ENCODE measurements at regions not wholly inside any gene's neighbourhood (a gene's known extent, or its start where the extent isn't known, plus 50 kb on each side); places are given as distances from the start of the nearest gene placed in this dataset.
"Not testable (repeated sequence)": the region's sequence is repeated elsewhere in the genome, so short reads cannot be mapped to it uniquely, and the experiment has no call there.

DNA sequence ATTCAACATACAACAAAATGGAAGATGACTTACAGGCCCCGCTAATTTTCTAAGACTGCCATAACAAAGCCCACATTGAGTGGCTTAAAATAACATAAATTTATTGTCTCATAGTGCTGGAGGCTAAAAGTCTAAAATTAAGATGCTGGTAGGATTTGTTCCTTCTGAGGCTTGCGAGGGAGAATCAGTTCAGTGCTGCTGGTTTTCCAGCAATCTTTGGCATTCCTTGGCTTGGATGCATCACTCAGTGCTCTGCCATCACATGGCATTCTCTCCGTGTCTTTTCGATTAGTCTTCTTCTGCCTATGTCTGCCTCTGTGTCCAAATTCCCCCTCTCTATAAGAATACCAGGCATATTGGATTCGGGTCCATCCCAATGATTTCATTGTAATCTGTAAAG lies 959.3 kb upstream of the TMEFF2 start:
- DNase-seq (ENCODE audit: low read depth) = no peak

- no peak for DNase-seq (ENCODE audit: low read depth)
Measured at GRCh38 chr2:193153576-193153975, 958.8 kb upstream of the TMEFF2 start.

GRCh38 chr2:193142467-193142866 lies 947.7 kb upstream of the TMEFF2 start:
- DNase-seq (ENCODE audit: low read depth) = not testable (repeated sequence)

DNA sequence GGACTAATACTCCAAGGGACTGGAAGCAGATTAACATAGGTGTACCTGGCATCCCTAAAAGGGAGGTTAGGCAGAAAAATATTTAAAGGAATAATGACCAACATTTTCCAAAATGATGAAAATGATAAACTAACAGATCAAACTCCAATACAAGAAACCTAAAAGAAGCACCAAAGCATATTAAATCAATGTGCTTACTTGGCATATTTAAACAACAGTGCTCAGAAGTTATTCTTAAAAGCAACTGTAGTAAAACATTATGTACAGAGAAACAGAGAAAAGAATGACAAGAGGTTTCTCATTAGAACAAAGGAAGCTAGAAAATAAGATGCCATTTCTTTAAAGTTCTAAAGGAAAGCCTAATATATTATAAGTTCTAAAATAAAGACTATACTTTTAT lies 947.3 kb upstream of the TMEFF2 start:
- no peak for DNase-seq (ENCODE audit: low read depth)

DNA sequence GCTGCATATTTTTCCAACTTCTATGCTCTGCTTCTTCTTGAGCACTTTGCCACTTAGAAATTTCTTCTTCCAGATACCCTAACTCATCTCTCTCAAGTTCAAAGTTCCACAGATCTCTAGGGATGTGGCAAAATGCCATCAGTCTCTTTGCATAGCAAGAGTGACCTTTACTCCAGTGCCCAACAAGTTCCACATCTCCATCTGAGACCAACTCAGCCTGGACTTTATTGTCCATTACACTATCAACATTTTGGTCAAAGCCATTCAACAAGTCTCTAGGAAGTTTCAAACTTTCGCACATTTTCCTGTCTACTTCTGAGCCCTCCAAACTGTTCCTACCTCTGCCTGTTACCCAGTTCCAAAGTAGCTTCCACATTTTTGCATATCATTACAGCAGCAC lies 946.2 kb upstream of the TMEFF2 start:
- not testable (repeated sequence) for DNase-seq (ENCODE audit: low read depth)

GRCh38 chr2:193124815-193125214 lies 930.1 kb upstream of the TMEFF2 start:
- DNase-seq (ENCODE audit: low read depth) = no peak

DNA sequence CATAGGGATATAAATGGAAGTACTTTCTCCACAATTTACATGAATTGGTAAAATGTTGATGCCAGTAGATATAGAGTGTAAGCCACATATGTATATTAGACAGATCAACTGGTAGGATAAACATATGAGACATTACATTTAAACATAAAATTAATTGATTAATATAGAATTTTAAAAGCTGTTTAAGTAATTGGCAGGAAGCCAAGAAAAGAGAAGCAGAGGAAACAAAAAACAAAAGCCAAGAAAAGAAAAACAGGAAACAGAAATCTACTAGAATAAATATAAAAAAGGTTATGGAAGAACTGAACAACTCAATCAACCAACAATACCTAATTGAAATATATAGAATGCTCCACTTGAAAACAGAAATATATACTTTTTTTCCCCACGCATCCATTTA lies 920.1 kb upstream of the TMEFF2 start:
- DNase-seq (ENCODE audit: low read depth) = no peak

GRCh38 chr2:193112986-193113385 lies 918.3 kb upstream of the TMEFF2 start:
- no peak for DNase-seq (ENCODE audit: low read depth)

DNA sequence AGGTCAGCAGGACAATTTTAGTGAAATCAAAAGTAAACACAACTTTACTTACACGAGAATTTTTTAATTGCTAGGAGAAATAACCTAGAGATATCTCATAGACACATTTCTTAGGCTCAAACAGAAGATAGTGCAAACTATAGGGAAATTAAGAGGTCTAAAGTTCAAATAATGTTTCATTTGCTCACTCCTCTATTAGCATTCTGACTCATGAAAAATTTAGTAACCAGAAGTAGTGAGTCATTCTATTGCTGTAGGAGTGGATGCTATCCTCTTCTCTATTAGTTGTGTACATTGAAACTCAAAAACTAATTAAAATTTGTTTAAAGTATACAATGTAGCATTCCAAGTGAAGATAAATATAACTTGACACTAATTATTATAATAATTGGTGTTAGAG lies 908.3 kb upstream of the TMEFF2 start:
- no peak for DNase-seq (ENCODE audit: low read depth)

GRCh38 chr2:193101591-193101990 lies 906.9 kb upstream of the TMEFF2 start:
- no peak for DNase-seq (ENCODE audit: low read depth)

GRCh38 chr2:193088026-193088425 lies 893.3 kb upstream of the TMEFF2 start:
- no peak for DNase-seq (ENCODE audit: low read depth)

DNA sequence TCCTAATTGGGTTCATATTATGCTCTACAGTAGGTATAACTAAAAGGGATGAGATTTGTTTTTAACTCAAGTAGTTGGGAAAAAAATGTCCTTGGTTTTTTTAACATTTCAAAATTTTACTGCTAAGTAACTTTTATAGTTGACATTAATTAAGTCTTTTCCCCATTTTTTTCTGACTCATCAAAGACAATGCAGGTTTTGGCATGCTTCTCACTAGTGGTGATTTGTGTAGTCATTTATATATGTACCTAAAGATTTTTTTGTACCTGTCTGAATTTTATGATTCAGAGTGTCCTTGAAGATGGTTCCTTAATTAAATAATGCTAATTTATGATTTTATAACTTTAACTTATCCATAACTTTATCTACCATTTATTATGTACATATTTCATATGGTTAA lies 882.3 kb upstream of the TMEFF2 start:
- DNase-seq (ENCODE audit: low read depth) = no peak

- no peak for DNase-seq (ENCODE audit: low read depth)
Measured at GRCh38 chr2:193074933-193075332, 880.2 kb upstream of the TMEFF2 start.

GRCh38 chr2:193072647-193073046 lies 877.9 kb upstream of the TMEFF2 start:
- no peak for DNase-seq (ENCODE audit: low read depth)

DNA sequence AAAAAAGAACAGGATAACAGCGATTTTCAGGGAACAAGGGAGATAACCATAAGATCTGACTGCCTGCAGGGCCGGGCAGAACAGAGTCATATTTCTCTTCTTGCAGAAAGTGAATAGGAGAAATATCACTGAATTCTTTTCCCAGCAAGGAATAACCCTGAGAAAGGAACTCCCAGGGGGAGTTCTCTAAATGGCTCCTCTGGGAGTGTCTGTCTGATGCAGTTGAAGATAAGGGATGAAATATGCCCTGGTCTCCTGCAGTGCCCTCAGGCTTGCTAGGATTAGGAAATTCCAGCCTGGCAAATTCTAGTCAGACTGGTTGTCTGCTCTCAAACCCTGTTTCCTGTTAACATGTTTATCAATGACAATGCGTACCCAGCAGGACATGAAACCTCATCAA lies 830.8 kb upstream of the TMEFF2 start:
- DNase-seq (ENCODE audit: low read depth) = not testable (repeated sequence)

DNA sequence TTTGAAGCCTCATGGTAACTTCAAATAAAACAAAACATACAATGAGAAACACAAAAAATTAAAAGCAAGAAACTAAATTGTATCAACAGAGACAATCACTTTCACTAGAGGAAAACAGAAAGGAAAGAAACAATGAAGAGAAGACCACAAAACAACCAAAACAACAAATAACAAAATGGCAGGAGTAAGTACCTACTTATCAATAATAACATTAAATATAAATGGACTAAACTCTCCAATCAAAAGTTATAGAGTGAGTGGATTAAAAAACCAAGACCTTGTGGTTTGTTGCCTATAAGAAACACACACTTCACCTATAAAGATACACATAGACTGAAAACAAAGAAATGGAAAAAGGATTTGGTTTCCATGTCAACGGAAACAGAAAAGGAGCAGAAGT lies 830.1 kb upstream of the TMEFF2 start:
- DNase-seq (ENCODE audit: low read depth) = no peak

- no peak for DNase-seq (ENCODE audit: low read depth)
Measured at GRCh38 chr2:193011870-193012269, 817.1 kb upstream of the TMEFF2 start.

DNA sequence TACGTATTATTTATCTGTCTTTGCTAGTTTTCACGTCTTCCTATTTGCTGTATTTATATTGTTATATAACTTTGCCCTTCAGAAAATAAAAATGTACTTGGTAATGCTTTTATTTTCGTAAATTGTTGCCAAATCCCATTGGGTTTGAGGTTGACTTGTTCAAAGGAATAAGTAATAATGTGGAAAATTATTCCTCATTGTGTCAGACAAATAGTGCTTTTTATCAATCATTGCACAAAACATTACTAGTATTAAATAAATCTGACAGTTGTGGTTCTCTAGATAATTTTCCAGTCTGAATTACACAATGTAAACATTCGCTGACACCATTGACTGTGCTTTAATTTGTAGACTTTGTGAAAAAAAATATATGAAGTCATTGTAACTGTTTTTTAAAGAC lies 798.3 kb upstream of the TMEFF2 start:
- DNase-seq (ENCODE audit: low read depth) = no peak

DNA sequence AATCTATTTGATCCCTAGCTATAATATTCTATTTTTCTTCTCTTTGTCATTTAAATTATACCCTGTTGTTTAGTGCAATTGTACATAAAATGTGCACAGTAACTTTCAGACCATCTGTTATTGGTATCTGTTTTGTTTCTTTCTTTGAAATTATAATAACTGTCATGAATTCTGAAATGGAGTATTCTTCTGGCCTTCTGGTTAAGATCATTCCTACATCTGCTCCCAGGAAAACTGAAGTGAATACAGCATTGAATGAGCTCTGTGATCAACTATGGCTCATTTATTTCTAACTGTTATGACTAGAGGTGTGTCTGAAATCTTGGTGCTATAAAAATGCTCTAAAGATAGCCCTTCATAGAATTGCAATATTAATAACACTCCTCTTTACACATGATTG lies 788.4 kb upstream of the TMEFF2 start:
- DNase-seq (ENCODE audit: low read depth) = no peak

DNA sequence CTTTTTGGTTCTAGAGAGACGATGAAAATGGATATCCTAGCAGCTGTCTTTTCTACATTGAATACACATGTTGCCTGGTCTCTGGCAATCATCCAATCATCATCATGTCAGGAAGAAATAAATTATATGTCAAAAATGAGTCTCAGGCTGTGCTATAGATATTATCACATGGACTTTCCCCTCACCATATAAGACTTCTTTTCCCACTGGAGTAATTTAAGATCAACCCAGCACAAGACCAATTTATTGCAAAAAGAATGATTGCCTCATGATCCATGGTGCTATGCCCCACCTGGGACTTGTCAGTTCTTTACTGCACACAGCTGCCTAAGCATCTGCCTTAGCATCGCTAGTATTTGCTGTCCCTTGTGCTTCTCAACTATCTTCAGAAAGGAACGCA lies 783.7 kb upstream of the TMEFF2 start:
- DNase-seq (ENCODE audit: low read depth) = no peak

GRCh38 chr2:192971981-192972380 lies 777.2 kb upstream of the TMEFF2 start:
- DNase-seq (ENCODE audit: low read depth) = no peak

DNA sequence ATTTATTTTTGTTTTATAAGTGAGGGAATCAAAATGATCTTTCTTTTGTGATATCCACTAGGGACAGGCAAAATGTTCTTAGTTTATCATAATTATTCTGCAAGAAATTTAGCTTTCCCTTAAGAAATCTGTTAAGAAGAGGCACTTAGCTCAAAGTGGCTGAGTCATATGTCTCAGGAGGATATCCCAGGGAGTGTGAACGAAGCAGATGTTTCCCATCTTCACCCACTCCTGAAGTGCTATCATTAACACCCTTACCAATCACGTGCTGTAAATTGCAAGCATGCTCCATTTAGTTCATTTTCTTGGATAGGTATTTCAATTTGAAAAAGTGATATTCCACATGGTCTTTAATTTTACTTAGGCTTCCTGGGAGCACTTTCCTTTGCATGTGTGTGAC lies 774.3 kb upstream of the TMEFF2 start:
- no peak for DNase-seq (ENCODE audit: low read depth)

DNA sequence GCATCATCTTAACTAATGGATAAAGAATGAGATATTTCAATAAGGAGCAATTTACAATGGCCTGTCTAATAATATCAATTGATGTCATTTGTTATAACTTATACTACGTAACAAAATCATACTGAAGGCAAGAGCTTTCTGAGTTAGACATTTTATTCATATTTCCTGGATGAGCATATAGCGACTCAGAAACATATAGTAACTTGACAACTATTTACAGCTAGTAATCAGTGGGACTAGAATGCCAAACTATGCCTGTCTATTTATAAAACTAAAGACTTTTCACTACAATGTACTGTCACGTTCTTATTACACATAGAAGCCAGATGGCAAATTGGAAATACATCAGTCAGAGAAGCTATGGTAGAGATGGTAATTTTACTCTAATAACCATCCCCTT lies 766.2 kb upstream of the TMEFF2 start:
- DNase-seq (ENCODE audit: low read depth) = no peak

DNA sequence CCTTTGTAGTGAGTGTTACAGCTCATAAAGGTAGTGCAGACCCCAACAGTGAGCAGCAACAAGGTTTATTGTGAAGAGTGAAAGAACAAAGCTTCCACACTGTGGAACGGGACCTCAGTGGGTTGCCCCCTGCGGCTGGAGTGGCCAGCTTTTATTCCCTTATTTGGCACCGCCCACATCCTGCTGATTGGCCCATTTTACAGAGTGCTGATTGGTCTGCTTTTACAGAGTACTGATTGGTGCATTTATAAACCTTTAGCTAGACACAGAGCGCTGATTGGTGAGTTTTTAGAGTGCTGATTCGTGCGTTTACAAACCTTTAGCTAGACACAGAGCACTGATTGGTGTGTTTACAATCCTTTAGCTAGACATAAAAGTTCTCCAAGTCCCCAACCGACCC lies 763.9 kb upstream of the TMEFF2 start:
- DNase-seq (ENCODE audit: low read depth) = not testable (repeated sequence)

DNA sequence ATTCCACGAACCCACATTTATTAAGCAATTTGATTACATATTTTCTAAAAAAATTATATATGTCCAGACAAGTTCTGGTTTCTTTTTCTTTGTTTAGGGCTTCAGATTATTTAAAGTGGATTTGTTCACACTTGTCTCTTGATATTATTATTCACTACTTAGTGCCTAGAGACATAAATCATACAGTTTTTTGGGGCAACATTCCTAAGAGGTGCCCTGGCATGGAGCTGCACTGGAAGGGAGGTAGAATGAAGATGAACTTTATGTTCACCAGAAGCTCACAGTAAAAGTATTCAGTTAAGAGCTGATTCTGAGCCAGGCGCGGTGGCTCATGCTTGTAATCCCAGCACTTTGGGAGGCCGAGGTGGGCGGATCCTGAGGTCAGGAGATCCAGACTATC lies 762.7 kb upstream of the TMEFF2 start:
- DNase-seq (ENCODE audit: low read depth) = no peak
